Liver (tissue), 3 donors: ENCODE measurements at regions not wholly inside any gene's neighbourhood (a gene's known extent, or its start where the extent isn't known, plus 50 kb on each side); places are given as distances from the start of the nearest gene placed in this dataset.
"Not testable (repeated sequence)": the region's sequence is repeated elsewhere in the genome, so short reads cannot be mapped to it uniquely, and the experiment has no call there.

Experiments
- GABPA ChIP-seq, 2 donors: IDR thresholded peaks in 1 of 2; conservative IDR thresholded peaks in 1 of 2; 2 replicates each; pipeline ENCODE4 v1.6.1; 2016; ENCODE audit warnings: antibody characterized with exemption in 2 of 2, mild to moderate bottlenecking in 1 of 2, moderate library complexity in 1 of 2
- YY1 ChIP-seq: IDR thresholded peaks from 2 replicates; pipeline ENCODE4 v1.6.1; 2016; ENCODE audit warnings: antibody characterized with exemption, mild to moderate bottlenecking
- TF ChIP-seq, protein P1 (sequence below): IDR thresholded peaks from 2 replicates; pipeline ENCODE4 v1.6.1; 2016; ENCODE audit warnings: antibody characterized with exemption, mild to moderate bottlenecking
- TF ChIP-seq, protein P2 (sequence below): fragments of 150-350 bp; IDR thresholded peaks from 2 replicates; pipeline ENCODE4 v1.5.1; 2017; ENCODE audit warnings: improper control_type of control experiment, low read depth, low read length; ENCODE audit not compliant: missing input control
- TF ChIP-seq, protein P3 (sequence below): IDR thresholded peaks from 2 replicates; pipeline ENCODE4 v1.6.1; 2016; ENCODE audit warnings: antibody characterized with exemption
- TF ChIP-seq, protein P4 (sequence below): IDR thresholded peaks from 2 replicates; pipeline ENCODE4 v1.6.1; 2016; ENCODE audit warnings: antibody characterized with exemption
- donor health status: healthy.
- donor health status: healthy.

DNA sequence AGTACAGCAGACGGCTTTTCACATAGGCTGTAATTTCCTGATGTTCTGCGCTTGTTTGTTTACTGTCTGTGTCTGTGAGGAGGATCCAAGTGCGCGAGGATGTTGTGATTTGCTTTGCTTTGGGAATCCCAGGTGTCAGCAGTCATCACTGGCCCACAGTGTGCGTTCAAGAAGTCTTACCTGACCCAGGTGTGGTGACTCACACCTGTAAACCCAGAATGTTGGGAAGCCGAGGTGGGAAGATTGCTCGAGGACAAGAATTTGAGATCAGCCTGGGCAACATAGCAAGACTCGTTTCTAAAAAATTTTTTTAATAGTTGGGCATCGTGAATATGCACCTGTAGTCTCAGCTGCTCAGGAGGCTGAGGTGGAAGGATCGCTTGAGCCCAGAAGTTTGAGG, 110.7 kb downstream of the CRLF3 start:
- TF ChIP-seq, protein P1, sequence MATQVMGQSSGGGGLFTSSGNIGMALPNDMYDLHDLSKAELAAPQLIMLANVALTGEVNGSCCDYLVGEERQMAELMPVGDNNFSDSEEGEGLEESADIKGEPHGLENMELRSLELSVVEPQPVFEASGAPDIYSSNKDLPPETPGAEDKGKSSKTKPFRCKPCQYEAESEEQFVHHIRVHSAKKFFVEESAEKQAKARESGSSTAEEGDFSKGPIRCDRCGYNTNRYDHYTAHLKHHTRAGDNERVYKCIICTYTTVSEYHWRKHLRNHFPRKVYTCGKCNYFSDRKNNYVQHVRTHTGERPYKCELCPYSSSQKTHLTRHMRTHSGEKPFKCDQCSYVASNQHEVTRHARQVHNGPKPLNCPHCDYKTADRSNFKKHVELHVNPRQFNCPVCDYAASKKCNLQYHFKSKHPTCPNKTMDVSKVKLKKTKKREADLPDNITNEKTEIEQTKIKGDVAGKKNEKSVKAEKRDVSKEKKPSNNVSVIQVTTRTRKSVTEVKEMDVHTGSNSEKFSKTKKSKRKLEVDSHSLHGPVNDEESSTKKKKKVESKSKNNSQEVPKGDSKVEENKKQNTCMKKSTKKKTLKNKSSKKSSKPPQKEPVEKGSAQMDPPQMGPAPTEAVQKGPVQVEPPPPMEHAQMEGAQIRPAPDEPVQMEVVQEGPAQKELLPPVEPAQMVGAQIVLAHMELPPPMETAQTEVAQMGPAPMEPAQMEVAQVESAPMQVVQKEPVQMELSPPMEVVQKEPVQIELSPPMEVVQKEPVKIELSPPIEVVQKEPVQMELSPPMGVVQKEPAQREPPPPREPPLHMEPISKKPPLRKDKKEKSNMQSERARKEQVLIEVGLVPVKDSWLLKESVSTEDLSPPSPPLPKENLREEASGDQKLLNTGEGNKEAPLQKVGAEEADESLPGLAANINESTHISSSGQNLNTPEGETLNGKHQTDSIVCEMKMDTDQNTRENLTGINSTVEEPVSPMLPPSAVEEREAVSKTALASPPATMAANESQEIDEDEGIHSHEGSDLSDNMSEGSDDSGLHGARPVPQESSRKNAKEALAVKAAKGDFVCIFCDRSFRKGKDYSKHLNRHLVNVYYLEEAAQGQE = not testable (repeated sequence)
- TF ChIP-seq, protein P2, sequence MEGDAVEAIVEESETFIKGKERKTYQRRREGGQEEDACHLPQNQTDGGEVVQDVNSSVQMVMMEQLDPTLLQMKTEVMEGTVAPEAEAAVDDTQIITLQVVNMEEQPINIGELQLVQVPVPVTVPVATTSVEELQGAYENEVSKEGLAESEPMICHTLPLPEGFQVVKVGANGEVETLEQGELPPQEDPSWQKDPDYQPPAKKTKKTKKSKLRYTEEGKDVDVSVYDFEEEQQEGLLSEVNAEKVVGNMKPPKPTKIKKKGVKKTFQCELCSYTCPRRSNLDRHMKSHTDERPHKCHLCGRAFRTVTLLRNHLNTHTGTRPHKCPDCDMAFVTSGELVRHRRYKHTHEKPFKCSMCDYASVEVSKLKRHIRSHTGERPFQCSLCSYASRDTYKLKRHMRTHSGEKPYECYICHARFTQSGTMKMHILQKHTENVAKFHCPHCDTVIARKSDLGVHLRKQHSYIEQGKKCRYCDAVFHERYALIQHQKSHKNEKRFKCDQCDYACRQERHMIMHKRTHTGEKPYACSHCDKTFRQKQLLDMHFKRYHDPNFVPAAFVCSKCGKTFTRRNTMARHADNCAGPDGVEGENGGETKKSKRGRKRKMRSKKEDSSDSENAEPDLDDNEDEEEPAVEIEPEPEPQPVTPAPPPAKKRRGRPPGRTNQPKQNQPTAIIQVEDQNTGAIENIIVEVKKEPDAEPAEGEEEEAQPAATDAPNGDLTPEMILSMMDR = not testable (repeated sequence)
- TF ChIP-seq GABPA (IDR thresholded peaks at IDR 0.05 in 1 of 2, conservative IDR thresholded peaks at IDR 0.05 in 1 of 2); YY1: not testable (repeated sequence)
- TF ChIP-seq, protein P3, sequence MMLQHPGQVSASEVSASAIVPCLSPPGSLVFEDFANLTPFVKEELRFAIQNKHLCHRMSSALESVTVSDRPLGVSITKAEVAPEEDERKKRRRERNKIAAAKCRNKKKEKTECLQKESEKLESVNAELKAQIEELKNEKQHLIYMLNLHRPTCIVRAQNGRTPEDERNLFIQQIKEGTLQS = not testable (repeated sequence)
- TF ChIP-seq, protein P4, sequence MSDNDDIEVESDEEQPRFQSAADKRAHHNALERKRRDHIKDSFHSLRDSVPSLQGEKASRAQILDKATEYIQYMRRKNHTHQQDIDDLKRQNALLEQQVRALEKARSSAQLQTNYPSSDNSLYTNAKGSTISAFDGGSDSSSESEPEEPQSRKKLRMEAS = not testable (repeated sequence)
